Natural killer cell (primary cell): ENCODE measurements at regions not wholly inside any gene's neighbourhood (a gene's known extent, or its start where the extent isn't known, plus 50 kb on each side); places are given as distances from the start of the nearest gene placed in this dataset.
"Not testable (repeated sequence)": the region's sequence is repeated elsewhere in the genome, so short reads cannot be mapped to it uniquely, and the experiment has no call there.

Source experiments
- ATAC-seq, 3 donors: fragments of 150-1000 bp in 2 of 3; fragments of 200-7000 bp in 1 of 3; cut with Tn5 transposase; 1 replicate in 1 of 3; 2 replicates in 2 of 3; pipeline ENCODE4 v1.10.0; 2021; ENCODE audit warnings: mild to moderate bottlenecking in 2 of 3, moderate library complexity in 2 of 3
- DNase-seq, 2 donors: peaks; one replicate each; pipeline versions ENCODE4 v3.0.0 to v3.0.0-alpha.2; 2013 to 2021; ENCODE audit warnings: mixed read lengths in 1 of 2
- H3K27ac ChIP-seq: one replicate; pipeline ENCODE4 v1.5.1; 2013; ENCODE audit warnings: mild to moderate bottlenecking, low read length
- H3K27me3 ChIP-seq: one replicate; pipeline ENCODE4 v1.6.1; 2013; ENCODE audit warnings: low read length; ENCODE audit not compliant: control insufficient read depth, insufficient read depth
- H3K36me3 ChIP-seq: one replicate; pipeline ENCODE4 v1.6.1; 2013; ENCODE audit warnings: low read length; ENCODE audit not compliant: control insufficient read depth, insufficient read depth
- H3K4me1 ChIP-seq: one replicate; pipeline ENCODE4 v1.6.1; 2013; ENCODE audit warnings: low read length; ENCODE audit not compliant: control insufficient read depth, insufficient read depth
- H3K4me3 ChIP-seq: one replicate; pipeline ENCODE4 v1.5.1; 2013; ENCODE audit warnings: low read length
- H3K9me3 ChIP-seq: one replicate; pipeline ENCODE4 v1.6.1; 2013; ENCODE audit warnings: low read length; ENCODE audit not compliant: control insufficient read depth, insufficient read depth
- H3K27ac Mint-ChIP-seq, 2 donors: one replicate each; pipeline ENCODE4 v1.8.0; 2022; ENCODE audit warnings: mild to moderate bottlenecking in 2 of 2, mixed read lengths in 2 of 2, moderate library complexity in 1 of 2
- H3K27me3 Mint-ChIP-seq, 2 donors: one replicate each; pipeline ENCODE4 v1.8.0; 2022; ENCODE audit warnings: low read depth in 2 of 2, mixed read lengths in 2 of 2
- H3K36me3 Mint-ChIP-seq: one replicate; pipeline ENCODE4 v1.8.0; 2022; ENCODE audit warnings: mixed read lengths
- H3K4me1 Mint-ChIP-seq, 2 donors: one replicate each; pipeline ENCODE4 v1.8.0; 2022; ENCODE audit warnings: mixed read lengths in 2 of 2
- H3K4me3 Mint-ChIP-seq: one replicate; pipeline ENCODE4 v1.8.0; 2022; ENCODE audit warnings: mild to moderate bottlenecking, moderate library complexity, mixed read lengths
- H3K9me3 Mint-ChIP-seq, 2 donors: one replicate each; pipeline ENCODE4 v1.8.0; 2022; ENCODE audit warnings: mixed read lengths in 2 of 2
- WGBS: methylation state at CpG from one replicate; pipeline ENCODE4 v1.1.7; 2013; ENCODE audit warnings: missing lambda C conversion rate; ENCODE audit not compliant: insufficient coverage; 5-methylcytosine and 5-hydroxymethylcytosine counted together
- intact Hi-C: fragments of 100-400 bp; cut with micrococcal nuclease; formaldehyde crosslinking; loops from one replicate; pipeline ENCODE4 v1.14.2; 2022
- TF ChIP-seq, protein P1 (sequence below): fragments of 200-600 bp; IDR thresholded peaks from one replicate; pipeline ENCODE4 v1.8.0; 2022; ENCODE audit warnings: antibody characterized with exemption

DNA sequence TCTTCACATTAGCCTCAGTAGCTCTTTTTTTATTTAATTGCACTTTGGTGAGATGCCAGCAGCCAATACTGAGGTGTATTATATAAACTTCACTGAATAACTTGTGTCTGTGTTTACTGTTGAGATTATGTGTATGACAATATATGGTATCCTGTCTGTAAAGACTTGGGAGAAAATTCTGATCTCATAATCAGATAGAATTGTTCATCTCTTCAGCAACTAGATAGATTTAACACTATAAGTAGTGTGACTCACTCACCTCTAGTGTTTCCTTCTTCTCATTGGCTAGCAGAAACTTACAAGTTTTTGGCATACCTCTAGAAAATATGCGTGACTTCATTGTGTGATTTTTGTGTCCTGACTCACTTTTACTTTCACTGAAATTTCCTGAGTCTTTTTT lies 67.6 kb upstream of the TGFBR2 start:
- no peak for DNase-seq
- peak in 1 of 3 donors; percentile 24 for ATAC-seq
- intact Hi-C loops: no loop called here

DNA sequence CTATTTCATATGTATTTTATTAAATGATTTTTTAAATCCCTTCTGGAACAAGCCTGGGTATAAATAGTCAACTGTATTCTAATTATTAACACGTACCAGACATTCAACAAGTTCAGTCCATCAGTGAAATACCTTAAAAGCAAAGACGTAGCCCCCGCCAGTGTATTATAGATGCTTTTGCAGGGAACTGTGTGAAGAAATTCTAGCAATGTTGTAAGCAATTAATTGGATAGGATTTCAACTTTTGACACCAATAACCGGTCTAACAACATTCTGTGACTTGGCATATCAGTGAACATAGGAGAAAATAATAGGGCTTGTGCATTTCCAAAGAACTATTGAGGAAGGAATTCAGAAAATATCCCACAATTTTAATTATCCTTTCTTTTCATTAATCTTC lies 67.2 kb upstream of the TGFBR2 start:
- peaks cover 0 to 3% of the 10 kb centered on the region in 2 donors for H3K9me3 Mint-ChIP-seq
- no peak overlapping the region for H3K4me3 ChIP-seq
- H3K4me3 Mint-ChIP-seq: no peak overlapping the region
- no peaks in the 10 kb centered on the region for H3K36me3 Mint-ChIP-seq
- H3K27me3 ChIP-seq: no peaks in the 10 kb centered on the region
- intact Hi-C loops: no loop called here
- H3K4me1 ChIP-seq: no peaks in the 10 kb centered on the region
- no peak overlapping the region for H3K27ac ChIP-seq
- no peaks in the 10 kb centered on the region for H3K4me1 Mint-ChIP-seq
- TF ChIP-seq, protein P1, sequence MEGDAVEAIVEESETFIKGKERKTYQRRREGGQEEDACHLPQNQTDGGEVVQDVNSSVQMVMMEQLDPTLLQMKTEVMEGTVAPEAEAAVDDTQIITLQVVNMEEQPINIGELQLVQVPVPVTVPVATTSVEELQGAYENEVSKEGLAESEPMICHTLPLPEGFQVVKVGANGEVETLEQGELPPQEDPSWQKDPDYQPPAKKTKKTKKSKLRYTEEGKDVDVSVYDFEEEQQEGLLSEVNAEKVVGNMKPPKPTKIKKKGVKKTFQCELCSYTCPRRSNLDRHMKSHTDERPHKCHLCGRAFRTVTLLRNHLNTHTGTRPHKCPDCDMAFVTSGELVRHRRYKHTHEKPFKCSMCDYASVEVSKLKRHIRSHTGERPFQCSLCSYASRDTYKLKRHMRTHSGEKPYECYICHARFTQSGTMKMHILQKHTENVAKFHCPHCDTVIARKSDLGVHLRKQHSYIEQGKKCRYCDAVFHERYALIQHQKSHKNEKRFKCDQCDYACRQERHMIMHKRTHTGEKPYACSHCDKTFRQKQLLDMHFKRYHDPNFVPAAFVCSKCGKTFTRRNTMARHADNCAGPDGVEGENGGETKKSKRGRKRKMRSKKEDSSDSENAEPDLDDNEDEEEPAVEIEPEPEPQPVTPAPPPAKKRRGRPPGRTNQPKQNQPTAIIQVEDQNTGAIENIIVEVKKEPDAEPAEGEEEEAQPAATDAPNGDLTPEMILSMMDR: no peak
- WGBS: 95% methylated on average over 3 of the region's 4 CpGs
- ATAC-seq: no peak
- no peaks in the 10 kb centered on the region for H3K27me3 Mint-ChIP-seq
- no peaks in the 10 kb centered on the region for H3K36me3 ChIP-seq
- DNase-seq: no peak
- H3K9me3 ChIP-seq: no peaks in the 10 kb centered on the region
- no peak overlapping the region for H3K27ac Mint-ChIP-seq

More for the DNA sequence above, 67.6 kb upstream of the TGFBR2 start:
- Histone ChIP-seq H3K27ac (no peak overlapping the region), H3K27me3 (no peaks in the 10 kb centered on the region), H3K4me3 (no peak overlapping the region), H3K36me3 (no peaks in the 10 kb centered on the region), H3K4me1 (no peaks in the 10 kb centered on the region), H3K9me3 (no peaks in the 10 kb centered on the region)
- no peak overlapping the region for H3K4me3 Mint-ChIP-seq
- H3K9me3 Mint-ChIP-seq: peaks cover 0 to 3% of the 10 kb centered on the region in 2 donors
- no CpG with 5 or more reads among the region's 1 CpG for WGBS
- TF ChIP-seq, protein P1: no peak
- H3K27ac Mint-ChIP-seq: no peak overlapping the region
- no peaks in the 10 kb centered on the region for H3K27me3 Mint-ChIP-seq
- no peaks in the 10 kb centered on the region for H3K4me1 Mint-ChIP-seq
- no peaks in the 10 kb centered on the region for H3K36me3 Mint-ChIP-seq

DNA sequence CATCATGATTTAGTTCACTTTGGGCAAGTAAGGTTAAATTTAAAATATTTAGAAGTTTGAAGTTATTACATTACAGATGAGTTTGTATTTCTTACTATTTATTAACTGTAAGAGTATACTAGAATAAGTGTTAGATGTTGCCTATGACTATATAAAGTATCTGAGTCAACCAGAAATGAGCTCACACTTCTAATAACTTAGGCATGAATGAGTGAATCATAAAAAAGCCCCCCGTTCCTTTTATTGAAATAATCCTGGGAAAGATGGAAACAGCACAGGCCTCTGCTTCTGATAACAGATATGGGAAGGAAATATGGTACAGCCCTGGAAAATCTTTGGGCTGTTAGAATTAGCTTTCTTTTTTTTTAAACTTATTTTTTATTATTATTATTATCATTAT lies 66.6 kb upstream of the TGFBR2 start:
- WGBS: 100% methylated on average over 1 of the region's 1 CpG
- no peak for DNase-seq
- no peak overlapping the region for H3K27ac Mint-ChIP-seq

DNA sequence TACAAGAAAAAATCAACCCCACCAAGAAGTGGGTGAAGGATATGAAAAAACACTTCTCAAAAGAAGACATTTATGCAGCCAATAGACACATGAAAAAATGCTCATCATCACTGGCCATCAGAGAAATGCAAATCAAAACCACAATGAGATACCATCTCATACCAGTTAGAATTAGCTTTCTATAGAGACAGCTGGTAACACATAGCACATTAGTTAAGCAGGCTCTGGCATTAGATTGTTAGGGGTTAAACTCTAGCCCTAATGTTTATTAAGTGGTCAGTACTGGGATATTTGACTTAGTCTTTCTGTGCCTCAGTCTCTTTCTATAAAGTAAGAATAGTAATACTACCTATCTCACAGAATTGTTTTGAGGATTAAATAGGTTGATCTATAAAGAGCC lies 65.2 kb upstream of the TGFBR2 start:
- H3K27me3 Mint-ChIP-seq, intact Hi-C loops, DNase-seq, H3K9me3 Mint-ChIP-seq, ATAC-seq, H3K27ac Mint-ChIP-seq, H3K36me3 Mint-ChIP-seq, H3K4me1 ChIP-seq, H3K4me1 Mint-ChIP-seq, H3K27me3 ChIP-seq, H3K27ac ChIP-seq, H3K4me3 ChIP-seq, H3K36me3 ChIP-seq, H3K9me3 ChIP-seq, H3K4me3 Mint-ChIP-seq: not testable (repeated sequence)

More for the DNA sequence above, 66.6 kb upstream of the TGFBR2 start:
- H3K4me3 ChIP-seq: no peak overlapping the region
- no peak for ATAC-seq
- no peaks in the 10 kb centered on the region for H3K36me3 Mint-ChIP-seq
- no peaks in the 10 kb centered on the region for H3K36me3 ChIP-seq
- intact Hi-C loops: no loop called here
- peaks cover 0 to 3% of the 10 kb centered on the region in 2 donors for H3K9me3 Mint-ChIP-seq
- H3K27me3 Mint-ChIP-seq: no peaks in the 10 kb centered on the region
- TF ChIP-seq, protein P1: no peak
- H3K4me3 Mint-ChIP-seq: no peak overlapping the region
- no peak overlapping the region for H3K27ac ChIP-seq
- no peaks in the 10 kb centered on the region for H3K4me1 ChIP-seq
- H3K9me3 ChIP-seq: no peaks in the 10 kb centered on the region
- H3K27me3 ChIP-seq: no peaks in the 10 kb centered on the region
- H3K4me1 Mint-ChIP-seq: no peaks in the 10 kb centered on the region
